ENCODE measurements at regions not wholly inside any gene's neighbourhood (a gene's known extent, or its start where the extent isn't known, plus 50 kb on each side); places are given as distances from the start of the nearest gene placed in this dataset.

DNA sequence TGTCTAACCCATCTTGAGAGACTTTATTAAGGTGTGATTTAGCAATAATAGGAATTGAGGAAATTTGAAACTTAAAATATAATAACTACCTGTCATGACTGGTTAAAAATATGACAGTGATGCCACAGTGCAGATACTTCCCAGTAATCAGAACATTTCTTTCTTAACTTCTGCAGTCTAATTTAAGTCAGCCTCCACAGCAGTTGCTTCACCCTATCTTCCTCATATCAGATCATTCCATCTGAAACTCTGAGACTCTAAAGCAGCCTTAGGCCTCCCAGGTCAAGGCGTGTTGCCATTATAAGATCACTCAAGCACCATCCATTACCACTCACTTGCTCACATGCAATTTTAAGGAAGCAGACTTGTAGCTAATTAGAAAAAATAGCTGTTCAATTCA, 302.2 kb downstream of the AASDHPPT start:
- Histone ChIP-seq H3K4me3 (no peak overlapping the region), H3K9me3 (no peaks in the 10 kb centered on the region), H3K36me3 (no peaks in the 10 kb centered on the region), H3K27me3 (no peaks in the 10 kb centered on the region), H3K4me1 (no peaks in the 10 kb centered on the region), H3K27ac (no peak overlapping the region)
- DNase-seq = no peak
- TF ChIP-seq POLR2A (IDR thresholded peaks at IDR 0.05) = no peak
- TF ChIP-seq, protein P1, sequence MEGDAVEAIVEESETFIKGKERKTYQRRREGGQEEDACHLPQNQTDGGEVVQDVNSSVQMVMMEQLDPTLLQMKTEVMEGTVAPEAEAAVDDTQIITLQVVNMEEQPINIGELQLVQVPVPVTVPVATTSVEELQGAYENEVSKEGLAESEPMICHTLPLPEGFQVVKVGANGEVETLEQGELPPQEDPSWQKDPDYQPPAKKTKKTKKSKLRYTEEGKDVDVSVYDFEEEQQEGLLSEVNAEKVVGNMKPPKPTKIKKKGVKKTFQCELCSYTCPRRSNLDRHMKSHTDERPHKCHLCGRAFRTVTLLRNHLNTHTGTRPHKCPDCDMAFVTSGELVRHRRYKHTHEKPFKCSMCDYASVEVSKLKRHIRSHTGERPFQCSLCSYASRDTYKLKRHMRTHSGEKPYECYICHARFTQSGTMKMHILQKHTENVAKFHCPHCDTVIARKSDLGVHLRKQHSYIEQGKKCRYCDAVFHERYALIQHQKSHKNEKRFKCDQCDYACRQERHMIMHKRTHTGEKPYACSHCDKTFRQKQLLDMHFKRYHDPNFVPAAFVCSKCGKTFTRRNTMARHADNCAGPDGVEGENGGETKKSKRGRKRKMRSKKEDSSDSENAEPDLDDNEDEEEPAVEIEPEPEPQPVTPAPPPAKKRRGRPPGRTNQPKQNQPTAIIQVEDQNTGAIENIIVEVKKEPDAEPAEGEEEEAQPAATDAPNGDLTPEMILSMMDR (IDR thresholded peaks at IDR 0.05) = no peak

DNA sequence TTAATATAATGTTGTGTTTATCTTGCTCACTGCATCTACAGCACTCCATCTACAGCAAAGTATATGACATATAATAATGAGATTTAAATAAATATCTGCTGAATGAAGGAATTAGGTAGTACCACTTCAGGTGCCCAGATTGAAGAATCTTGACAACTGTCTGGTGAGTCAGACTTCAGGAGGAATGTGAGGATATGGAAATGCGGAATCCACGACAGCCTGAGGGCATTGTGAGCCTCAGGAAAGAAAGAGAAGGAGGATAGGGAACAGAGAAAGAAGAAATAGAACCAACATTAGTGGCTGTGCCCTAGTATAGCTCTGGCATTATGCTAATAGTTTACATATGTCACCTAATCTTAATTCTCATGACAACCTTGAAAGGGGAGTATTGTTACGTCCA, 304.4 kb downstream of the AASDHPPT start:
- Histone ChIP-seq H3K4me1 (no peaks in the 10 kb centered on the region), H3K4me3 (no peak overlapping the region), H3K27me3 (no peaks in the 10 kb centered on the region), H3K36me3 (no peaks in the 10 kb centered on the region), H3K9me3 (no peaks in the 10 kb centered on the region), H3K27ac (no peak overlapping the region)
- no peak for DNase-seq
- no peak for TF ChIP-seq POLR2A (IDR thresholded peaks at IDR 0.05)

- Histone ChIP-seq H3K4me1 (no peaks in the 10 kb centered on the region), H3K9me3 (no peaks in the 10 kb centered on the region), H3K4me3 (no peak overlapping the region), H3K27ac (no peak overlapping the region), H3K27me3 (no peaks in the 10 kb centered on the region), H3K36me3 (no peaks in the 10 kb centered on the region)
- no peak for DNase-seq
- TF ChIP-seq, protein P1 (IDR thresholded peaks at IDR 0.05) = no peak
- TF ChIP-seq POLR2A (IDR thresholded peaks at IDR 0.05) = no peak
These were observed 307.0 kb downstream of the AASDHPPT start for GRCh38 chr11:106384429-106384828.

GRCh38 chr11:106386519-106386918, 309.1 kb downstream of the AASDHPPT start:
- no peak for DNase-seq
- Histone ChIP-seq H3K9me3 (no peaks in the 10 kb centered on the region), H3K27me3 (no peaks in the 10 kb centered on the region), H3K27ac (no peak overlapping the region), H3K36me3 (no peaks in the 10 kb centered on the region), H3K4me3 (no peak overlapping the region), H3K4me1 (no peaks in the 10 kb centered on the region)
- TF ChIP-seq, protein P1 (IDR thresholded peaks at IDR 0.05) = no peak
- TF ChIP-seq POLR2A (IDR thresholded peaks at IDR 0.05) = no peak

- Histone ChIP-seq H3K4me1 (no peaks in the 10 kb centered on the region), H3K27ac (no peak overlapping the region), H3K9me3 (no peaks in the 10 kb centered on the region), H3K36me3 (no peaks in the 10 kb centered on the region), H3K4me3 (no peak overlapping the region), H3K27me3 (no peaks in the 10 kb centered on the region)
- no peak for DNase-seq
- TF ChIP-seq, protein P1 (IDR thresholded peaks at IDR 0.05) = no peak
These were observed 311.6 kb downstream of the AASDHPPT start for GRCh38 chr11:106389101-106389500.

- TF ChIP-seq, protein P1 (IDR thresholded peaks at IDR 0.05) = no peak
- no peak for TF ChIP-seq POLR2A (IDR thresholded peaks at IDR 0.05)
- H3K27ac ChIP-seq = no peak overlapping the region
- DNase-seq = no peak
These were observed 312.6 kb downstream of the AASDHPPT start for GRCh38 chr11:106390078-106390477.

More at GRCh38 chr11:106390078-106390477, 312.6 kb downstream of the AASDHPPT start:
- Histone ChIP-seq H3K4me1 (no peaks in the 10 kb centered on the region), H3K9me3 (no peaks in the 10 kb centered on the region), H3K36me3 (no peaks in the 10 kb centered on the region), H3K4me3 (no peak overlapping the region), H3K27me3 (no peaks in the 10 kb centered on the region)
